ENCODE measurements at regions not wholly inside any gene's neighbourhood (a gene's known extent, or its start where the extent isn't known, plus 50 kb on each side); places are given as distances from the start of the nearest gene placed in this dataset.

DNA sequence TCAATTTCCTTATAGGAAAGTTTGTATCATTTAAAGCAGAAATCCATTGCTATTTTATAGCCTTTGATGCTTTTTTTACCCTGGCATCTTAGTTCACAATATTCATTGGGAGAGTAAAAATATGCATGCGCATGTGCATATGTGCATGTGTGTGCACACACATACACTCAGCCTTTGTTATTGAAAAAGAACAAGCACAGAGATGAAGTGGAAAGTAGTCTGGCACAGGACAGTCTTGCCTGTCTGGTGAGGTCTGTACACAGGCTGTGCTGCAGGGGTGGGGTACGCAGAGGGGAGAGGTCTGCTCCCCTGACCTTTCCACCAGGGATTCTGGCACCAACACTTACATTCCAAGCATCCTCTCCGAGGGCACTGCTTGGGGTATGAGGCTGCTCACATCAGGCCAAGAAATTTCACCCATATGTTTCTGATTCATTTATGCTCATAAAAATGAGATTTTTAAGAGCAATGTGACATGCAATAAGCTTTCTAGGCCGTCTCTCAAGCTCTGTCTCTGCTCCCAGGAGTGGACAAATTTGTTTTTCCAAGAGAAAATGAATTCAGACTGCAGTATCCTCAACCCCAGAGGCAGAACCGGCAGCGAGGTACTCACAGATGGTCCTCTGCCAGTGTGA lies 237.2 kb downstream of the INSIG2 start:
- no peak overlapping the region for H3K4me3 ChIP-seq
- TF ChIP-seq CTCF (IDR thresholded peaks at IDR 0.05) (no peak), POLR2A (IDR thresholded peaks at IDR 0.05) (no peak)
- no peak overlapping the region for H3K27ac ChIP-seq
- no peak for DNase-seq
- no peaks in the 10 kb centered on the region for H3K9me3 ChIP-seq (replicated peaks in 1 of 3)
- H3K36me3 ChIP-seq (replicated peaks in 1 of 2), result no peaks in the 10 kb centered on the region
- peaks cover 7% of the 10 kb centered on the region for H3K27me3 ChIP-seq
- 54 to 67% (median 66%) methylated on average over 6 of the region's 6 CpGs for WGBS, 4 donors
- intact Hi-C loops (cut with DNase I), result no loop called here
- H3K4me1 ChIP-seq (replicated peaks in 1 of 2), result no peaks in the 10 kb centered on the region

DNA sequence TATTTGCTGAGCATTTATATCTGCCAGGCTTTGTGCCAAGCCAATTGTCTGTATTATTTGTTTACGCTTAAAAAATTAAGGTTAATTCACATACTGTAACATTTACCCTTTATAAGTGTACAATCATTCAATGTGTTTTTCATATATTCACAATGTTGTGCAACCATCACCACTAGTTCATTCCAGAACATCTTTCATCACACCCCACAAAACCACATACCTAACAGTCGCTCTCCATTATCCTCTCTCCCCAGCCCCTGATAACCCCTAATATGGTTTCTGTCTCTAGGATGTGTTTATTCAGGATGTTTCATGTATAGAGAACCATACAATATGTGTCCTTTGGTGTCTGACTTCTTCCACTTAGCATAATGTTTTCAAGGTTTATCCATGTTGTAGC lies 234.1 kb downstream of the INSIG2 start:
- intact Hi-C loops (cut with DNase I), result no loop called here
- Histone ChIP-seq H3K27me3 (peaks cover 7% of the 10 kb centered on the region), H3K27ac (no peak overlapping the region), H3K4me1 (replicated peaks in 1 of 2) (no peaks in the 10 kb centered on the region), H3K4me3 (no peak overlapping the region), H3K36me3 (replicated peaks in 1 of 2) (no peaks in the 10 kb centered on the region), H3K9me3 (replicated peaks in 1 of 3) (no peaks in the 10 kb centered on the region)
- WGBS, 4 donors, result 79 to 86% (median 83%) methylated on average over 2 of the region's 2 CpGs
- TF ChIP-seq CTCF (IDR thresholded peaks at IDR 0.05) (no peak), POLR2A (IDR thresholded peaks at IDR 0.05) (no peak)
- no peak for DNase-seq

DNA sequence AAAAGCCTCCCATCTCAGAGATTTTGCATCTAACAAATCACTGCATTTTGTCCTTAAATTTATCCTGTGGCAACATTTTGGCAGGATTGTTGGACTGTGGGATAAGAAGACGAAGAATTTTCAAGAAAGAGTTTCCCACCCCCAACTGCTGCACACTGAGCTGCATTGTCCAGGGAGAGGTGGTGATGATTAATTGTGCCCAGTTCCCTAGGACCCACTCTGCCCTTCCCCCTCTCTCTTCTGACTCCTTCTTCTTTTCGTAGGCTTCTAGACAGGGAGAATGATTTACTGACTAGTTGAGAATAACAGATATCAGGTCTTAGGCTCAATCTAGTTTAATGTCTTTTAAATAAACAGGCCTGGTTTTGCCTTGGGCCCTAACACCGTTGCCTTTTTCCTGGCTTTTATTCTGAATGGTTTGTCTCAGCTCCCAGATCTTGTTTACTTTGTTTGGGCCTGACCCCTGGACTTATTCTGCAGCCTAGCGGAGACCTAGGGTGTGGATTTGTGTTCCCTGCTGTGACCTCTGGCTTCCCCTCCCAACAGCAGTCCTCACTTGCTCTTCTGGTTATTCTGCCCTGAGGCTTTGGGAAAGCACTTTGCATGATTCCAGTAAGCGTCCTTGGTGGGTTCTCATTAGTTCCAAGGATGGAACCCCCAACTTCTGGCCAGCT lies 233.3 kb downstream of the INSIG2 start:
- intact Hi-C loops (cut with DNase I), result no loop called here

GRCh38 chr2:118320658-118321057 lies 232.4 kb downstream of the INSIG2 start:
- no peak overlapping the region for H3K4me3 ChIP-seq
- no peaks in the 10 kb centered on the region for H3K36me3 ChIP-seq (replicated peaks in 1 of 2)
- intact Hi-C loops (cut with DNase I), result no loop called here
- WGBS, 4 donors, result 64 to 87% (median 69%) methylated on average over 4 of the region's 4 CpGs
- H3K27ac ChIP-seq, result no peak overlapping the region
- peaks cover 7% of the 10 kb centered on the region for H3K27me3 ChIP-seq
- no peaks in the 10 kb centered on the region for H3K4me1 ChIP-seq (replicated peaks in 1 of 2)
- H3K9me3 ChIP-seq (replicated peaks in 1 of 3), result no peaks in the 10 kb centered on the region
- DNase-seq, result no peak
- TF ChIP-seq CTCF (IDR thresholded peaks at IDR 0.05), result no peak
- TF ChIP-seq POLR2A (IDR thresholded peaks at IDR 0.05), result no peak

More for the DNA sequence above, 233.3 kb downstream of the INSIG2 start:
- Histone ChIP-seq H3K27ac (no peak overlapping the region), H3K4me3 (no peak overlapping the region), H3K4me1 (replicated peaks in 1 of 2) (no peaks in the 10 kb centered on the region), H3K27me3 (peaks cover 7% of the 10 kb centered on the region), H3K36me3 (replicated peaks in 1 of 2) (no peaks in the 10 kb centered on the region), H3K9me3 (replicated peaks in 1 of 3) (no peaks in the 10 kb centered on the region)
- WGBS, 4 donors, result 33 to 40% (median 36%) methylated on average over 5 of the region's 5 CpGs
- no peak for TF ChIP-seq POLR2A (IDR thresholded peaks at IDR 0.05)
- no peak for DNase-seq

DNA sequence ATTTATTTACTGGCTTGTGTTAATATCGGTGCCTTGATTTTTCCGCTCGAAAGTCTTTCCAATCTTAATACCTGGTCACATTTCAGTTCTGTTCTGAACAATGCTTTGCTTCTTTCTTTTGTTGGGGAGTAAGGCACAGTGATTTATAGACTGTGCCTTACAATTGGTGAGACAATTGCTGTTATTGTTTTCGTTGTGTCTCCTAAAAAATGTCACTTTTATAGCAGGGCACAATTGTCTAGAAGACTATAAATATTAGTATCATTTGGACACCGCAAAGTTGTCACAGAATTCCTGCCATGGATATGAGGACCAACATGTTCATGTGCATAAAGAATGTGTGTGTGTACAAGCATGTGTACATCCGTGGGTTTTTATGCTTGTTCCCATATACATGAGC lies 231.9 kb downstream of the INSIG2 start:
- Histone ChIP-seq H3K4me1 (replicated peaks in 1 of 2) (no peaks in the 10 kb centered on the region), H3K27ac (no peak overlapping the region), H3K4me3 (no peak overlapping the region), H3K9me3 (replicated peaks in 1 of 3) (no peaks in the 10 kb centered on the region), H3K36me3 (replicated peaks in 1 of 2) (no peaks in the 10 kb centered on the region), H3K27me3 (peaks cover 7% of the 10 kb centered on the region)
- WGBS, 4 donors, result 60 to 66% (median 61%) methylated on average over 6 of the region's 6 CpGs
- intact Hi-C loops (cut with DNase I), result no loop called here
- DNase-seq, result no peak
- TF ChIP-seq CTCF (IDR thresholded peaks at IDR 0.05), result no peak
- no peak for TF ChIP-seq POLR2A (IDR thresholded peaks at IDR 0.05)

Measured in adrenal gland (tissue), 9 donors.